ENCODE measurements at regions not wholly inside any gene's neighbourhood (a gene's known extent, or its start where the extent isn't known, plus 50 kb on each side); places are given as distances from the start of the nearest gene placed in this dataset.

DNA sequence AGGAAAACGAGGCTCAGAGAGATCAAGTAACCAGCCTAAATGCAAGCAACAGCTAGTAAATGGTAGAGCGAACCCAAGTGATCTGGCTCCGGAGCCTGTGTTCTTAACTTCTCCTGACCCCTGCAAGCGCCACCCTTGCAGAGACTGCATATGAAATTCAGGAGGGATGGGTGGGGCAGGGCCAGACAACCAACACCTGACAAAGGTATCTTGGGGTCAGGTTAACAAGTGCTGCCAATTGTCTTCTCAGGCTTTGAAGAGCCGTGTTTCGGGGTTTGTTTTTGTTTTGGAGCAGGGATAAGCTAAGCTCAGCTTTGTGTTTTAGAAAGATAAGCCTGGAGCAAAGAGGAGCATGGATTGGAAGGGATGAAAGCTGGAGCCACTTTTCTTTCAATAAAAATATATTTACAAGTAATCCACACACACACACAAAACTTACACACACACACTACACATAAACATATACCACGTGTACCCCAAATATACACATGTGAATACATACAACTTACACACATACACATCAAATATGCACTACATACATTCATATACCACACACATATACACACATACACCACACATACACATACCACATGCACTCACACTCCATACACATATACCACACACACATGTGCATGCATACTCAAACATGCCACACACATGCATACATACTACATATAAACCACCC lies 722.0 kb downstream of the DIAPH3 start:
- TF ChIP-seq, protein P1, sequence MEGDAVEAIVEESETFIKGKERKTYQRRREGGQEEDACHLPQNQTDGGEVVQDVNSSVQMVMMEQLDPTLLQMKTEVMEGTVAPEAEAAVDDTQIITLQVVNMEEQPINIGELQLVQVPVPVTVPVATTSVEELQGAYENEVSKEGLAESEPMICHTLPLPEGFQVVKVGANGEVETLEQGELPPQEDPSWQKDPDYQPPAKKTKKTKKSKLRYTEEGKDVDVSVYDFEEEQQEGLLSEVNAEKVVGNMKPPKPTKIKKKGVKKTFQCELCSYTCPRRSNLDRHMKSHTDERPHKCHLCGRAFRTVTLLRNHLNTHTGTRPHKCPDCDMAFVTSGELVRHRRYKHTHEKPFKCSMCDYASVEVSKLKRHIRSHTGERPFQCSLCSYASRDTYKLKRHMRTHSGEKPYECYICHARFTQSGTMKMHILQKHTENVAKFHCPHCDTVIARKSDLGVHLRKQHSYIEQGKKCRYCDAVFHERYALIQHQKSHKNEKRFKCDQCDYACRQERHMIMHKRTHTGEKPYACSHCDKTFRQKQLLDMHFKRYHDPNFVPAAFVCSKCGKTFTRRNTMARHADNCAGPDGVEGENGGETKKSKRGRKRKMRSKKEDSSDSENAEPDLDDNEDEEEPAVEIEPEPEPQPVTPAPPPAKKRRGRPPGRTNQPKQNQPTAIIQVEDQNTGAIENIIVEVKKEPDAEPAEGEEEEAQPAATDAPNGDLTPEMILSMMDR (conservative IDR thresholded peaks at IDR 0.05) = no peak
- Histone ChIP-seq H3K27me3 (ENCODE audit: insufficient read depth, low read length) (no peaks in the 10 kb centered on the region), H3K18ac (ENCODE audit: insufficient read length, low read depth, low read length) (no peak overlapping the region), H2BK5ac (ENCODE audit: insufficient read length, low read length) (no peak overlapping the region), H3K23ac (ENCODE audit: insufficient read length, low read depth, low read length) (no peak overlapping the region), H4K5ac (ENCODE audit: insufficient read length, low read depth, low read length) (no peak overlapping the region), H4K91ac (ENCODE audit: insufficient read length, low read depth, low read length) (no peak overlapping the region), H2BK12ac (ENCODE audit: insufficient read length, low read depth, low read length) (no peak overlapping the region), H2BK15ac (ENCODE audit: low read depth, low read length) (no peak overlapping the region), H3K23me2 (ENCODE audit: insufficient read length, low read depth, low read length, poor library complexity, severe bottlenecking) (no peaks in the 10 kb centered on the region), H3K27ac (ENCODE audit: insufficient read length, low read depth, low read length) (no peak overlapping the region), H3K4ac (ENCODE audit: low read depth, low read length) (no peak overlapping the region), H3K4me2 (ENCODE audit: insufficient read depth, insufficient read length, low read length) (no peak overlapping the region), H3K9ac (ENCODE audit: extremely low read depth, insufficient read length, low read length) (no peak overlapping the region), H3K79me2 (ENCODE audit: insufficient read depth, low read length) (no peaks in the 10 kb centered on the region), H3K56ac (ENCODE audit: insufficient read length, low read depth, low read length) (no peak overlapping the region), H2BK120ac (ENCODE audit: low read depth, low read length, poor library complexity, severe bottlenecking) (no peak overlapping the region), H3K79me1 (ENCODE audit: insufficient read depth, low read depth, low read length, poor library complexity, severe bottlenecking) (no peaks in the 10 kb centered on the region), H4K20me1 (ENCODE audit: control insufficient read depth, insufficient read depth, insufficient read length) (no peaks in the 10 kb centered on the region), H2BK20ac (ENCODE audit: low read depth, low read length, poor library complexity, severe bottlenecking) (no peak overlapping the region), H3K14ac (ENCODE audit: insufficient read depth, low read length) (no peak overlapping the region), H3K4me1 (ENCODE audit: insufficient read depth, low read length) (peaks cover 5% of the 10 kb centered on the region; the same call in 1 of the 2 replicates), H2AFZ (ENCODE audit: low read length) (no peak overlapping the region), H4K8ac (replicated peaks; ENCODE audit: insufficient read length, low read depth, low read length) (no peak overlapping the region), H3T11ph (ENCODE audit: low read length) (no peak overlapping the region), H2AK5ac (ENCODE audit: insufficient read length, low read length) (no peak overlapping the region), H3K9me3 (ENCODE audit: control insufficient read depth, low read depth, low read length) (no peaks in the 10 kb centered on the region)
- Mint-ChIP-seq H3K27ac (peak overlapping the region in 1 of 3 experiments; percentile 82; a peak in 2 of 7 replicates), H3K4me1 (peaks cover 42 to 50% of the 10 kb centered on the region in 2 experiments), H3K27me3 (ENCODE audit: low read depth) (no peaks in the 10 kb centered on the region), H3K9me3 (peaks cover 7 to 10% of the 10 kb centered on the region in 2 experiments), H3K4me3 (no peak overlapping the region), H3K36me3 (ENCODE audit: insufficient read depth in 1 of 3, low read depth in 3 of 3) (peaks cover 4 to 14% (median 5%) of the 10 kb centered on the region in 3 experiments; a peak in 4 of 7 replicates)
- WGBS (ENCODE audit: extremely low coverage, insufficient read length, low lambda C conversion rate) = 100% methylated on average over 1 of the region's 7 CpGs
- DNase-seq = no peak
